Prostate gland (tissue), 2 donors: ENCODE measurements at regions not wholly inside any gene's neighbourhood (a gene's known extent, or its start where the extent isn't known, plus 50 kb on each side); places are given as distances from the start of the nearest gene placed in this dataset.

Experiments
- POLR2A ChIP-seq: fragments of 450-650 bp; IDR thresholded peaks from one replicate; pipeline ENCODE4 v1.6.1; 2016; ENCODE audit warnings: antibody characterized with exemption, mild to moderate bottlenecking
- POLR2AphosphoS5 ChIP-seq: sonication (generic); formaldehyde crosslinking; IDR thresholded peaks from one replicate; pipeline ENCODE4 v1.6.1; 2017; ENCODE audit warnings: antibody characterized with exemption
- TF ChIP-seq, protein P1 (sequence below), 4 experiments: fragments of 200-600 bp in 2 of 4; fragments of 450-650 bp in 2 of 4; sonication (generic) in 2 of 4; IDR thresholded peaks; 1 replicate in 3 of 4; 2 replicates in 1 of 4; pipeline ENCODE4 v1.5.1; 2016 to 2019; ENCODE audit warnings: antibody characterized with exemption in 4 of 4, mild to moderate bottlenecking in 2 of 4, moderate library complexity in 2 of 4

DNA sequence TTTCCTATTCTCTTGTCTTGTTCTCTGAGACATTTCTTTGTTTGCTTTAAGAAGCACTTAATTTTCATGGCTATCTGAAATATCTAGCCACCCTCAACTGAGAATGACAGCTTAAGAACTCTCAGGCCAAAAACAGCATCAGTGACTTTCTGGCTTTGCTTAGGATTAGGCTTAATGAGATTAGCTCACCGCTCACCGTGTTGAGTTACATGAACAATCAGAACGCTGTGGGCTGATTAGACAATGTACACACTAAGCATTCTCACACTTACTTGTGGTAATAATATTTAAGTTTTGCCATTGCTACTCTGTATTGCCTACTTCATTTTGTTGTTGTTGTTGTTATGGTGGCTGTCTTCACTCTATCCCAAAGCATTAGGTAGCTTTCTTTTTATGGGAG lies 1283.6 kb downstream of the UQCRFS1 start:
- TF ChIP-seq, protein P1, sequence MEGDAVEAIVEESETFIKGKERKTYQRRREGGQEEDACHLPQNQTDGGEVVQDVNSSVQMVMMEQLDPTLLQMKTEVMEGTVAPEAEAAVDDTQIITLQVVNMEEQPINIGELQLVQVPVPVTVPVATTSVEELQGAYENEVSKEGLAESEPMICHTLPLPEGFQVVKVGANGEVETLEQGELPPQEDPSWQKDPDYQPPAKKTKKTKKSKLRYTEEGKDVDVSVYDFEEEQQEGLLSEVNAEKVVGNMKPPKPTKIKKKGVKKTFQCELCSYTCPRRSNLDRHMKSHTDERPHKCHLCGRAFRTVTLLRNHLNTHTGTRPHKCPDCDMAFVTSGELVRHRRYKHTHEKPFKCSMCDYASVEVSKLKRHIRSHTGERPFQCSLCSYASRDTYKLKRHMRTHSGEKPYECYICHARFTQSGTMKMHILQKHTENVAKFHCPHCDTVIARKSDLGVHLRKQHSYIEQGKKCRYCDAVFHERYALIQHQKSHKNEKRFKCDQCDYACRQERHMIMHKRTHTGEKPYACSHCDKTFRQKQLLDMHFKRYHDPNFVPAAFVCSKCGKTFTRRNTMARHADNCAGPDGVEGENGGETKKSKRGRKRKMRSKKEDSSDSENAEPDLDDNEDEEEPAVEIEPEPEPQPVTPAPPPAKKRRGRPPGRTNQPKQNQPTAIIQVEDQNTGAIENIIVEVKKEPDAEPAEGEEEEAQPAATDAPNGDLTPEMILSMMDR (IDR thresholded peaks at IDR 0.05): no peak
- TF ChIP-seq POLR2A: no peak
- TF ChIP-seq POLR2AphosphoS5: no peak
